Ovary (tissue), 7 donors: ENCODE measurements at regions not wholly inside any gene's neighbourhood (a gene's known extent, or its start where the extent isn't known, plus 50 kb on each side); places are given as distances from the start of the nearest gene placed in this dataset.

Experiments
- DNase-seq, 5 donors: peaks; one replicate each; pipeline ENCODE4 v3.0.0-alpha.2; 2019 to 2020
- H3K27ac ChIP-seq, 2 donors: fragments of 200-600 bp; one replicate each; pipeline versions ENCODE4 v1.5.1 to v1.8.0; 2019 to 2022
- H3K27me3 ChIP-seq: fragments of 200-600 bp; one replicate; pipeline ENCODE4 v1.8.0; 2022
- H3K36me3 ChIP-seq: fragments of 200-600 bp; sonication (generic); one replicate; pipeline ENCODE4 v1.5.1; 2019
- H3K4me1 ChIP-seq: one replicate; pipeline ENCODE4 v1.8.1; 2013; ENCODE audit warnings: mild to moderate bottlenecking, moderate library complexity; ENCODE audit not compliant: insufficient read depth
- H3K4me3 ChIP-seq: fragments of 200-600 bp; sonication (generic); one replicate; pipeline ENCODE4 v1.5.1; 2017
- H3K9me3 ChIP-seq, 2 donors: fragments of 200-600 bp in 1 of 2; sonication (generic) in 1 of 2; one replicate each; pipeline versions ENCODE4 v1.5.1 to v1.8.1; 2013 to 2019; ENCODE audit warnings: mild to moderate bottlenecking in 1 of 2, moderate library complexity in 1 of 2
- EP300 ChIP-seq: sonication (generic); formaldehyde crosslinking; IDR thresholded peaks from one replicate; pipeline ENCODE4 v1.6.1; 2017; ENCODE audit warnings: antibody characterized with exemption
- POLR2A ChIP-seq: fragments of 450-650 bp; IDR thresholded peaks from one replicate; pipeline ENCODE4 v1.6.1; 2017; ENCODE audit warnings: antibody characterized with exemption, mild to moderate bottlenecking, moderate library complexity
- WGBS, 3 donors: extraction: QIAGEN DNeasy Blood & Tissue Kit in 1 of 3; methylation state at CpG; one replicate each; pipeline versions ENCODE4 v1.1.5 to v1.1.7; 2013 to 2017; 5-methylcytosine and 5-hydroxymethylcytosine counted together
- intact Hi-C, 4 donors: fragments of 100-400 bp; cut with DNase I; formaldehyde crosslinking; loops; one replicate each; pipeline versions ENCODE4 v1.11.0 to v1.15.1; 2022 to 2023
- TF ChIP-seq, protein P1 (sequence below), 3 donors: fragments of 450-650 bp in 2 of 3; fragments of 200-600 bp in 1 of 3; IDR thresholded peaks; one replicate each; pipeline versions ENCODE4 v1.5.1 to v1.8.0; 2016 to 2022; ENCODE audit warnings: antibody characterized with exemption in 3 of 3, mild to moderate bottlenecking in 1 of 3
- donor health status: DM: no; HTN: no; CAD: no; lungs with moderate emphysema.
- donor health status: DM: no; HTN: no; CAD: no.
- donor health status: Bipolar disorder and iron deficiency.
- donor health status: DM: no; HTN: no; CAD: no.
- donor health status: DM: yes; HTN: yes; CAD: no.

GRCh38 chr9:38145526-38146053 lies 76.6 kb upstream of the SHB start:
- H3K4me3 ChIP-seq, result no peak overlapping the region
- no peaks in the 10 kb centered on the region for H3K9me3 ChIP-seq
- no peaks in the 10 kb centered on the region for H3K36me3 ChIP-seq
- TF ChIP-seq EP300 (no peak), POLR2A (no peak)
- TF ChIP-seq, protein P1, sequence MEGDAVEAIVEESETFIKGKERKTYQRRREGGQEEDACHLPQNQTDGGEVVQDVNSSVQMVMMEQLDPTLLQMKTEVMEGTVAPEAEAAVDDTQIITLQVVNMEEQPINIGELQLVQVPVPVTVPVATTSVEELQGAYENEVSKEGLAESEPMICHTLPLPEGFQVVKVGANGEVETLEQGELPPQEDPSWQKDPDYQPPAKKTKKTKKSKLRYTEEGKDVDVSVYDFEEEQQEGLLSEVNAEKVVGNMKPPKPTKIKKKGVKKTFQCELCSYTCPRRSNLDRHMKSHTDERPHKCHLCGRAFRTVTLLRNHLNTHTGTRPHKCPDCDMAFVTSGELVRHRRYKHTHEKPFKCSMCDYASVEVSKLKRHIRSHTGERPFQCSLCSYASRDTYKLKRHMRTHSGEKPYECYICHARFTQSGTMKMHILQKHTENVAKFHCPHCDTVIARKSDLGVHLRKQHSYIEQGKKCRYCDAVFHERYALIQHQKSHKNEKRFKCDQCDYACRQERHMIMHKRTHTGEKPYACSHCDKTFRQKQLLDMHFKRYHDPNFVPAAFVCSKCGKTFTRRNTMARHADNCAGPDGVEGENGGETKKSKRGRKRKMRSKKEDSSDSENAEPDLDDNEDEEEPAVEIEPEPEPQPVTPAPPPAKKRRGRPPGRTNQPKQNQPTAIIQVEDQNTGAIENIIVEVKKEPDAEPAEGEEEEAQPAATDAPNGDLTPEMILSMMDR (IDR thresholded peaks at IDR 0.05), result no peak
- no peak for DNase-seq
- no peaks in the 10 kb centered on the region for H3K4me1 ChIP-seq
- H3K27ac ChIP-seq, result no peak overlapping the region
- WGBS, 3 donors, result 48 to 66% (median 54%) methylated on average over 6 of the region's 6 CpGs
- intact Hi-C loops, result no loop called here
- no peaks in the 10 kb centered on the region for H3K27me3 ChIP-seq

GRCh38 chr9:38144421-38144820 lies 75.4 kb upstream of the SHB start:
- Histone ChIP-seq H3K9me3 (no peaks in the 10 kb centered on the region), H3K4me3 (no peak overlapping the region), H3K4me1 (no peaks in the 10 kb centered on the region), H3K36me3 (no peaks in the 10 kb centered on the region), H3K27me3 (no peaks in the 10 kb centered on the region), H3K27ac (no peak overlapping the region)
- 54 to 67% (median 65%) methylated on average over 4 of the region's 4 CpGs for WGBS, 3 donors
- intact Hi-C loops, result no loop called here
- TF ChIP-seq EP300 (no peak), POLR2A (no peak)
- TF ChIP-seq, protein P1 (IDR thresholded peaks at IDR 0.05), result no peak
- DNase-seq, result no peak

DNA sequence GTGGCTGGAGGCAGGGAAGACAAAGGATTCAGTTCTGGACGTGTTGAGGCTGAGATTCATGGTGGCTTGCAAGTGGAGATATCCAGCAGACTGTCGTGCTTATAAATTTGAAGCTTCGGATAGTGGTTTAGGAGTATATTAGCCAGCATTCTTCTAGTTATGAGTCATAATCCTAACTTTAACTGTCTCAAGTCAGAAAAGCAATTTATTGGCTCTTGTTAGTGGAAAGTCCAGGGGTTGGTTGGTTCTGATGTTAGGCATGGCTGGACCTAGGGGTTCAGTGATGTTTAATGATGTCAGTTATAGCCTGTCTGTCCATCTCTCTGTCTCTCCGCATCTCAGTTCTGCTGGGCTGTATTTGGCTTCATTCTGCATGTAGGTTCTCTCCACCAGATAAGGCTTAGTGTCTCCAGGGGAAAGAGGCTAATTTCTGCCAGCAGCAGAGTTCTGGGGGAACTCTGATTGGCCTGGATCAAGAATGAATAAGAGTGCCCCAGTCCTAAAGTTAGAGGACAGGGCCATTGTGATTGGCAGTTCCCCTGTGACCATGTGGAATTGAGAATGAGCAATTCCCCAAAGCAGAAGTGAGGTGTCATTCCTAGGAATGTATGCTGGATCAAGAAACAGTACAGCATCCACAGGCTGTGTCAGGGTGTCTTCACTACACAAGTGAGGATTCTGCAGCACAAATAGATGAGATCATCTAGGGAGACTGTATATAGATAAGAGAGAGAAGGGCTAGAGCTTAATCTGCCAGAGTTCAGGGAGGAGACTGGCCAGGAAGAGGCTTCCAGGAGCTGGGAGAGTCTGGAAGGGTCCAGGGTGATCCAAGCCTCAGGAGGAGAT lies 72.9 kb upstream of the SHB start:
- no peak for DNase-seq
- no peak overlapping the region for H3K4me3 ChIP-seq
- 7 to 14% (median 13%) methylated on average over 4 of the region's 4 CpGs for WGBS, 3 donors
- H3K27ac ChIP-seq, result no peak overlapping the region
- no peaks in the 10 kb centered on the region for H3K9me3 ChIP-seq
- no peaks in the 10 kb centered on the region for H3K36me3 ChIP-seq
- TF ChIP-seq, protein P1 (IDR thresholded peaks at IDR 0.05), result no peak
- TF ChIP-seq EP300 (no peak), POLR2A (no peak)
- intact Hi-C loops, result no loop called here
- H3K4me1 ChIP-seq, result no peaks in the 10 kb centered on the region
- H3K27me3 ChIP-seq, result no peaks in the 10 kb centered on the region

DNA sequence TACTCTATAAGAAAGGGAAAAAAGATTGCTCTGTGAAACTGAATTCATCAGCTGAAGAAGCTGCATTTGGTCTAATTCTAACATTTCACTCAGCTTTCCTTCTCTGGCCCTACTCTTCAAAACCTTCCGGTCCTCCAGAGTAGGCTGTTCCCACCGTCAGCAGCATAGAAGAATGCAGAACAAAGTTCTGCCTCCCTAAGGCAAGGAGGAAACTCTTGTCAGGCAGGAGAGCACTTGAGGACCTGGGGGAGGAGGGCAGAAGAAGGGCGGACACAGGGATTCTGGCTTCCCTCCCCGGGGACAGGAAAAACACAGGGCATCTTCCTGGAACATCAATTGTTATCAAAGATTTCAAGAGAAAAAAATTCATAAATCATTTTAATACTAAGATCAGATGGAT lies 69.2 kb upstream of the SHB start:
- TF ChIP-seq POLR2A (no peak), EP300 (no peak)
- TF ChIP-seq, protein P1 (IDR thresholded peaks at IDR 0.05), result no peak
- DNase-seq, result no peak
- H3K4me1 ChIP-seq, result no peaks in the 10 kb centered on the region
- no peak overlapping the region for H3K27ac ChIP-seq
- intact Hi-C loops, result no loop called here
- no peaks in the 10 kb centered on the region for H3K9me3 ChIP-seq
- no peaks in the 10 kb centered on the region for H3K27me3 ChIP-seq
- WGBS, 3 donors, result 15 to 20% (median 19%) methylated on average over 4 of the region's 4 CpGs
- no peak overlapping the region for H3K4me3 ChIP-seq
- H3K36me3 ChIP-seq, result no peaks in the 10 kb centered on the region
